GM21529 (cell line): ENCODE measurements at regions not wholly inside any gene's neighbourhood (a gene's known extent, or its start where the extent isn't known, plus 50 kb on each side); places are given as distances from the start of the nearest gene placed in this dataset.
"Not testable (repeated sequence)": the region's sequence is repeated elsewhere in the genome, so short reads cannot be mapped to it uniquely, and the experiment has no call there.

Experiments
- ATAC-seq: cut with Tn5 transposase; IDR thresholded peaks from one replicate; pipeline ENCODE4 v1.9.1; 2021; ENCODE audit not compliant: unreplicated experiment

DNA sequence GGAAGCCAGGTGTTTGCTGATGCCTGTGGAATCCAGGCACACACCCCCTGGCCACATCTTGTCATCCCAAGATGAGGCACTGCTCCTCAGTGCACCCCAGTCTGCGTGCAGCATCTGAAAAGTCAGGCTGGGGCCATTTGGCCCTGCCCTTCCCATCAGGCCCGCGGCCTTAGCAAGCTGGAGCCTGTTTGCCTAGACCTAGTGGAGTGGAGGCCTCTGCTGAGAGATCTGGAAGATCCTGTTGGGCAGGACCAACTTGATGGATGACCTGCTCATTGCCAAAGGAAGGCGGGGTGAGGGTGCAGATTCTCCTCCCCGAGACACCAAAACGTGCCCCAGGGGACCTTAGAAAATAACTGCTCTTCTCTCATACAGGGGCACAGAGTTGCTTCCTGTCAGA is 220.2 kb downstream of the SHQ1 start:
- ATAC-seq: no peak

DNA sequence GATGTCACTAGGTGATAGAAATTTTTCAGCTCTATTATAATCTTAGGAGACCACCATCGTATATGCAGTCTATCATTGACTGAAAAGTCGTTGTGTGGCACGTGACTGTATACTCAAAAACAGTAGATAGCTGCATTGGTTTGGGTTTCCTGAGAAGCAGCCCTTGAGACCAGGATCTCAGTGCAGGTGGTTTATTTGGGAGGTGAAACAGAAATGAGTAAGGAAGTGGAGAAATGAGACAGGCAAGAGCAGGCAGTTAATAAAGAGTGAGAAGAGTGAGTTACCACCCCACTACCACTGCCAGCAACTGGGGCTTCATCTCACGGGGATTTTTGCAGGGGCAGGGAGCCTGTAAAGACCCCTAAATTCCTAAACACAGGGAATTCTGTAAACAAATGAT is 221.0 kb downstream of the SHQ1 start:
- ATAC-seq: no peak

DNA sequence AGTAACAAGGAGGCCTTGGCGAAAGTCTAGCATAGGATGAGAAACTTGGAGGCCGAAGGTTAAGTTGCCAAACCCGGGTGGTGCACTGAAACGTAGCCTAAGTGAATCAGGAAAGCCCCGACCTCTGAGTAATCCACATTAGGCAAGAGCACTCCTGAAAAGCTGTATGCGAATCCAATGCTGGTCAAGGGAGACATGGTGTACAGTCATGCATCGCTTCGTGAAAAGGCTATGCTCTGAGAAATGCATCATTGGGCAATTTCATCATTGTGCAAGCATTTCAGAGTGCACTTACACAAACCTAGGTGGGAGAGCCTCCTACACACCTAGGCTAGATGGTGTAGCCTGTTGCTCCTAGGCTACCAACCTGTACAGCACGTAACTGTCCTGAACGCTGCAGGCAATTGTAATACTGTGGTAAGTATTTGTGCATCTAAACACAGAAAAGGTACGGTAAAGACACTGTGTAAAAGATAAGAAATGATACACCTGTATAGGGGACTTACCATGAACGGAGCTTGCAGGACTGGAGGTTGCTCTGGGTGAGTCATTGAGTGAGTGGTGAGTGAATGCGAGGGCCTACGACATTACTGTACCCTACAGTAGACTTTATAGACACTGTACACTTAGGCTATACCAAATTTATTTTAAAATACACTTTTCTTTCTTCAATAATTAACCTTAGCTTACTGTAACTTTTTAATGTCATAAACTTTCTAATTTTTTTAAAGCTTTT is 222.5 kb downstream of the SHQ1 start:
- ATAC-seq: no peak

DNA sequence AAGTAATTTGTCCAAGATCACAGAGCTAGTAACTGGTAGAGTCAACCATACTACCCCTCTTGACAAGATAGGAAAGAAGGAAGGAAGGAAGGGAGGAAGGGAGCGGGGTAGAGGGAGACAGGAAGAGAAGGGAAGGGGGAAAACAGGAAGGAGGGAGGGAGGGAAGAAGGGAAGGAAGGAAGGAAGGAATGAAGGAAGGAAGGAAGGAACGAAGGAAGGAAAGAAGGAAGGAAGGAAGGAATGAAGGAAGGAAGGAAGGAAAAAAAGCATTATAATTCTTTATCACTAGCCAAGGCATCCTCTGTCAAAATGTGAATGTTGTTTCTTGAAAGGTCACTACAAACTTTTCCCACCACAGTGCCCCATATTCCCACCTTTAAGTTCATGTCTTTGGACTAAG is 223.6 kb downstream of the SHQ1 start:
- no peak for ATAC-seq

DNA sequence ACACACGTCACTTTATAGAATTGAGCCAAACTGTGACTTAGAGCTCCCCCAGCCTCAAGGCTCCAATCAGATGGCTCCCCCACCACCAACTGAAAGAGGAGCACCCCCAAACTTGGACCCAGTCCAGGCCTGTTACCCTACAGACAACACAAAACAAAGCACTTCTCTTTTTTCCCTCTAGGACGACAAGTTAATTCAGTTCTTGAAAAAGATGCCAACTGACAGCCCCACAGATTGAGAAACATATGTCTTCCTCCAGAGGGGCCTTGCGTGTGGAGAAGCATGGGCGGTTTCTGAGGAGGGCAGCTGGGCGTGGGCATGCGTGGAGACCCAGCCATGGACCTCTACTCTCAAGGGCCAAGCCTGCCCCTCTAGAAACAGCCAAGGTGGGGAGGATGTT is 229.5 kb downstream of the SHQ1 start:
- no peak for ATAC-seq

DNA sequence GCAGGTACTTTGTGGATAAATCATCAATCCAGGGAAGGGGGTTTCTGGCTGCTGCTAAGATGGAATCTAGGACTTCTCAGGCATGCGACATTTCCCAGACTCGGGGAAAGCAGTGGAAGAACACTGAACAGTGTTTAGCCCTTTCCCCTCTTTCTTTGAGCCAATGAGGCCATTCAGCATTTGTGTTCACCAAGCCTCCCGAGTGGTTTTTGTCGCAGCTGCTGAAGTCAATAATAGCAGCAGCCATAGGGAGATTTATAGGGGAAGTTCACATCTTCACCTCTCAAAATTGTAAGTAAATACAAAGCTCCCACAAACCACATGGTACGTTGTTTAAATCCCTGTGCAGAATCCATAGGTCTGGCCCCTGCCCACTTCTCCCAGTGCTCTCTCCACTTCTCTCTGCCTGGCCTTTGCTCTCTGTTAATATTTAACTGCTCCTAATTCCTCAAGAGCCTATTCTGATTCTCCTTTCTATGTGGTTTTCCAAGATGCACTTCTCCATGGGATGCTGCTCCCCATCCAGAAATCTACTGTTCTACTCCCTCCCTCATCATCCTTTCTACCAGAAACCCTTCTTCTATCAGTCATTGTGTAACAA is 230.7 kb downstream of the SHQ1 start:
- ATAC-seq: no peak

DNA sequence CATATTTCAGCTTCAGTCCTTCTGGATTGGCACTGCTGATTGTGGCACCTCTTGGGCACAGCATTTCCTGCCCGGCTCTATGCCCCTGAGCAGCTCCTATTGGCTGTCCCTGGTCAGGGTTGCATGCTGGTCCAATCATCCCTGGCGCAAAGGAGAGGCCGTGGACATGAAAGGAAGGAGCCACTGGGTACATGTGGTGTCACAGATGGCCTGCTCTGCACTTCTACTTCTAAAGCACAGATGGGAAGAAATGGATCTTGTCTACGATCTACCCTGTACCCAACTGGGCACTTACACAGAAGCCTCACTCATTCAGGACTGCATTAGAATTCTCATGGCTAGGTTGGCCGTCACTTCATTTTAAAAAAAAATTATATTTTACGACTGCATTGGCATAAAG is 232.5 kb downstream of the SHQ1 start:
- no peak for ATAC-seq

DNA sequence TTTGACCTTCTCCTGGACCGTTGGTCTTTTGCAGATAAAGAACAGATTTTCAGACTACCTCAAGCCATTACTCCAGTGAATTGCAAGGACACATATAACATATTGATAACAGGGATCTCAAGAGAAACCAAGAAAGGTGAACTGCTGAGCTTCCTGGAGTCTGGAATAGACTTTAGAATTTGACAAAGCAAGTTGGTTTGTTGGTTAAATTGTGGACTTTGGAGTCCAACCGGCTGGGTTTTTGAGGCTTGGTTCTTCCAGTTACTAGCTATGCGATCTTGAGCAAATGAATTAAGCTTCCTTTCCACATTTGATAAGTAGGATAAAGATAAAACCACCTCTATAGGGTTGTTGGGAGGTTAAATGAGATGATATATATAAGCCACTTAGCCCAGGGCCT is 233.1 kb downstream of the SHQ1 start:
- no peak for ATAC-seq

DNA sequence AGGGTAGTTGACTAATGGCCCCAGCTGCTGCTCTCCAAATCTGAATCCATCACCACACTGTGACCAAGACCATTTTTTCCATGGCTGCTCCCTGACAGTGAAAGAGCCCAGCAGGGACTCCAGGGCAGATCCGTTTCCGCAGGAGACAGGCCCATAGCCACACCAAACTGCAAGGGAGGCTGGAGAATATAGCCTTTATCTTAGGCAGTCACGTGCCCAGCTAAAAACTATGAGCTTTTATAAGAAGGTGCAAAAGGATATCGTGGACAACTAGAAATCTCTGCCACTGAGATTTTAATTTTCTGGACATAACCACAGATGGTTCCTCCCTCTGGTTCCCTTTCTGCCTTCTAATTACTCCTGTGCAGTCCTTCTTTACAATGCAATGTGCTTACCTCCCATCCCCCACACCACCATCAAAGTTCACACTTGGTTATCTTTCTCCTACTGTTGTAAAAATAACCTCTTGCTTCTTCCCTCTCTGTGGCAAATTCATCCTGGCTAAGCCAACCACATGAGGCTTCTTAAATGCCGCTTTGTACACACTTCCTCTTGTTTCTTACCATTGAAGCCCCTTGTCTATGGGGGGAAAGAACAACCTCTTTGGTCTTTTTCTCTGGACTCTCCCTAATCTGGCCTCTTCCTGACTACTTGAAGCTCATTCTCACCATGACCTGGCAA is 233.7 kb downstream of the SHQ1 start:
- no peak for ATAC-seq

DNA sequence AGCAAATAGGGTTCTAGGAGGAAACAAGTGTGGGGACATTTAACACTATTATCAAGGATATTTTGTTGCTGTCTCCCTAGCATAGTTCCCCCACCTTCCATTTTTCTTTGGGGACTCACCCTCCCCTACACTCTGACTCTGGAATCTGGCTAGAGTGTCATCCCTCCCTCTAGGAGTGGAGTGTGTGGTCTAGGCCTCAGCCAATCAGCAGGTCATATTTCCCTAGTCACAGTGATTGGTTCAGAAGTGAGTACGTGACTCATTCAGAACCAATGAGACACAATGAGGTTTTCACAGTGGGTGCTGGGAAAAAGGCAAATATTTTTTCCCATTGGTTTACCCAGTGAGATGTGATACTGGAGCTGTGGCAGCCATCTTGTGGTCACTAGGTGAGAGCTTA is 234.4 kb downstream of the SHQ1 start:
- no peak for ATAC-seq

DNA sequence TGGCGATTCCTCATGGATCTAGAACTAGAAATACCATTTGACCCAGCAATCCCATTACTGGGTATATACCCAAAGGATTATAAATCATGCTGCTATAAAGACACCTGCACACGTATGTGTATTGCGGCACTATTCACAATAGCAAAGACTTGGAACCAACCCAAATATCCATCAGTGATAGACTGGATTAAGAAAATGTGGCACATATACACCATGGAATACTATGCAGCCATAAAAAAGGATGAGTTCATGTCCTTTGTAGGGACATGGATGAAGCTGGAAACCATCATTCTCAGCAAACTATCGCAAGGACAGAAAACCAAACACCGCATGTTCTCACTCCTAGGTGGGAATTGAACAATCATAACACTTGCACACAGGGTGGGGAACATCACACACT is 239.1 kb downstream of the SHQ1 start:
- not testable (repeated sequence) for ATAC-seq

DNA sequence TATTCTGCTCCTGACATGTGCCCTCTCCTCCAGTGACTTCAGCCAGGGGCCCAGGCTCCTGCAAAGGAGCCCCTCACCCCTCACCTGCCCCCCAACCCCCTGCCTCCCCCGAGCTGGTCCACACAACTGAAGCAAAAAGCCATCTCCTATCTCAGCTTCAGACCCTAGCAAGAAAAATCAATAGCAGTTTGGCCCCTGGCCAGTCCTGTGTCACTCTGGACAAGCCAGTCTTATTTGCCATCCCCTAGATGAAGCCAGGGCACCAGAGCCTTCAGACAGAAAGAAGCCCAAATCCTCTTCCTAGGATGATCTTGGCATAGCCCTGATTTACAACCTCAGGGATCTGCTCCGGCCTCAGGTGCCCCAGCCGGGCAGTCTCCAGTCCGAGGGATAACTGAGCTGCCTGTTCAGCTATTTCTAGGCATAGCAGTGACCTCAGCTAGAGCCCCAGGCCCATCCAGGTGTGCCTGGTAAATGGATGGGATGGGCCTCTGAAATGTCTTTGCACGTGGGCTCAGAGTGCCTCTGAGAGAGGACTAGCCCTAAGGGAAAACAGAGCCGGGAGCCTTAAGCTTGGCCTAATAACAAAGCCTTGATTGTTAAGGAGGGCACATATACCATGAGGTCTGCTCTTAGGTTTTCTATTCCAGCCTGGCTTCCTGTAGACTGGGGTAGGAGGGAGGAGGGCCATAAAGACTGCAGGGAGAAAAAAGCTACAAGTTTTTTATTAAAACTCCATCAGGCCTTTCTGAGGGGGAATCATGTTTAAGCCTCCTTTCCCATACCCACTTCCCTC is 242.0 kb downstream of the SHQ1 start:
- no peak for ATAC-seq

DNA sequence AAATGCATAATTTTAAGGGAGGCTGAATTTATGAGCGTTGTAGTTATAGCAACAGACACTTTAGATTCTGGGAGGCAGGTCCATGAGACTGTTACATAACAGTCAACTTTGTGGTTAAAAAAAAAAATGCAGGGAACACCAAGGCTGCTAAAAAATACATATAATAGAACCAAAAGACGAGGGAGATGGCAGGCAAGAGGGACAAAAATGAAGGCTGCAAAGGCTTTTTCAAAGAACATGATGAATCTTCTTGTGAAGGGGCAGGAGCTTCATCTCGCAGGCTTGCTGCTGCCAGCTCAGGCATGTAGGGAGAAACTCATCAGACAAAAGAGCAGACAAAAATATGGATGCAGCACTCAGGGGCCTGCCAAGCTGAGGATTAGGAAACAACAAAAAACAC is 243.9 kb downstream of the SHQ1 start:
- ATAC-seq: no peak

DNA sequence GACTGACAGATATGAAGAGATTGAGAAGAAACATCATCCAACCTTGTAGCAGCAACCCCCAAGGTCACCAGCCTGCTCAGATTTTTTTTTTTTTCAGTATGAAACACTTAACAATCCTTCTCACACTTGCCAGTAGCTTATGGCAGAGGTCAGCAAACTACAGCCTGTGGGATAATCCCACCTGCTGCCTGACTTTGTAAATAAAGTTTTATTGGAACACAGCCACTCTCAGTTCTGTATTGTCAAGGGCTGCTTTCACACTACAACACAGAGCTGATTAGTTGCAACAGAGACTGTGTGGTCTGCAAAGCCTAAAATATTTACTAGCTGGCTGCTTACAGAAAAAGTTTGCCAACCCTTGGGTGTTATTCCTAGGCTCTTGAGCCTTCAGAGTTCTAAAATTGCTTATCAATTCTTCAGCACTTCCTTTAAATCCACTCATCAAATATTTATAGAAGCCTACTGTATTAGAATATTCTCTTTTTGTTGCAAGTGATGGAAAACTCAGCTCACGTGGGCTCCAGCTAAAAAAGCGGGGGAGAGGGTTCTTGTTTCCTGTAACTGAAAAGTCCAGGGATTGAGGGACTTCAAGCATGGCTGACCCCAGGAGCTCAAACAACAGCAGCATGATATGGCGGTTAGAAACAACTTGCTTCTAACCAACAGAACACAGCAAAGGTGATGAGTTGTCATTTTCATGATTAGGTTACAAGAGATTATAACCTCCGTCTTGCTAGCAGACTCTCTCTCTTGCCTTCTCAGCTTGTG is 246.1 kb downstream of the SHQ1 start:
- ATAC-seq: no peak

DNA sequence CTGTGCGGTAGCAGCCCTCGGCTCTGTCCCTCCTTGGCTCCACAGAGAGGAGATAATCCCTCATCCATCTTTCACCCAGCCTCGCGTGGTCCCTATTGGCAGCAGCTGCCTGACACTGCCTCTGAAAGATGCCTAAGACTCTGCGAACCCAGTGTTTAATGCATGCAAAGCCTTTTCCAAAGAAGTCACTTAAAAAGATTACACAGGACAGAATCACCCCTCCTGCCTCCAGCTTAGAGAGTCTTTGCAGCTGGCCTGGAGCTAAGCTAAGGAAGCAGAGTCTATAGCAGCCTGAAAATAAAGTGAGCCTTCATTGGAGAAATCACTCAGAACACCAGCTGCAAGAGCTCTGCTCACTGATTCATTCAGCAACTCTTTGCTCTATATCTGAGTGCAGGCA is 247.2 kb downstream of the SHQ1 start:
- ATAC-seq: no peak

DNA sequence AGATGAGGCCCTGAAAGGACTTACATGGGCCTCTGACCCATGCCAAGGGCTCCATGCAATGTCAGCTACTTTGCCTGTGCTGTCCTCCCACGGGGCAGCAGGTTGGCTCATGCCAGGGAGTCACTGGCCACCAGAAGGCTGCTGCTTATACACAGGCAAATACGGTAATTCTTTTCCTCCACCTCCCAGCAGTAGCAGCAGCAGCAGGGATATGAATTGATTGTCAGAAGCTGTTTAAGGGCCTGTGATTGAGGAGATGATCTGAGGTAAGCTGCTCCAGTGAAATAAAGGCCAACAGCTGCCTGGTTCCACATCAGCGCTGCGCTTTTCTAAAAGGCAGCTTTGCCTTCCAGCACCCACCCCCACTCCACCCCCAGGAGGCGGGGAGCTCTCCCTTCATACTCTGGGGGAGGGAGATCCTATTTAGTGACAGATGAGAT is 250.5 kb downstream of the SHQ1 start:
- ATAC-seq: no peak

DNA sequence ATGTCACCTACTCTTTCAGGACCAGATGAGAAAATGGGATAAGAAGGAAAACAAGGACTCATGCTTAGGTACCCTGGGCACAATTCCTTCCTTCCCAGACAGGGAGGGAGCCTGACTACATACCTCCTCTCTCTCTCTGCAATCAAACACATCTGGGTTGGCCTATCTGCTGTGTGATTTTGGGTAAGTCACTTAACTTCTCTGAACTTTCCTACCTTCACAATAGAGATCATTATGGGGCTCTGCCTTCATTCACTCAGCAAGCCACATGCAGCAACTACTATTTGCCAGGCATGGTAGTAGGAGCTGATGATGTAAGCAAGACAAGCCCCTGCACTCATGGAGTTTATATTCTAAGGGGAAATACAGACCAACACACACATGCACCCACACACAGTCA is 251.2 kb downstream of the SHQ1 start:
- ATAC-seq: no peak

DNA sequence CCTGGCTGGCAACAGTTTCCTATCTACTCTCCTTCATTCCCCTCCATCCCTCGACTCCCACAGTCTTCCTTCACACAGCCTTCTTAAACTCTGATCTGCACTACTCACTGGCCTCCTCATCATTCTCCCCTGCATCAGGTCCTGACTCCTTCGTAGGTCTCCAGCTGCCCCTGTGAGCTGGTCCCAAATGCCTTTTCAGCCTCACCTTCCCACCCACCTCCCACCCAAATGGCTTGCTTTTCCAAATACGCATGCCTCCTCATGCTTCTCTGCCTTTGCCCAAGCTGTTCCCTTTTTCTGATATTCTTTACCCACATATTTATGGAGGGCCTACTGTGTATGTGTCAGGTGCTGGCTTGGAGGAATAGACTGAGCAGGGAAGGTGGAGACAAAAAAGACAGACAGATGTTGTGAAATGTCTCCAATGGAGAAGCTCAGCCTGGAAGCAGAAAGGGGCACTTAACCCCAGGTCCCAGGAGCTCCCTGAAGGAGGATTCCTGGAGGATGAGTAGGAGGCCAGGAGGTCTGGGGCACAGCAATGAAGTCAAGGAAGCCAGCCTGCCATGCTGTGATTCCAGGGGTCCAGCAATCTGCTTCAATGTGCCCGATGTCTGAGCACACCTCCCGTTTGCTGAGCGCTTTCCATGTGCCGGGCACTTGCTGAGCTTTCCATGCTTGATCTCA is 252.2 kb downstream of the SHQ1 start:
- ATAC-seq: no peak

DNA sequence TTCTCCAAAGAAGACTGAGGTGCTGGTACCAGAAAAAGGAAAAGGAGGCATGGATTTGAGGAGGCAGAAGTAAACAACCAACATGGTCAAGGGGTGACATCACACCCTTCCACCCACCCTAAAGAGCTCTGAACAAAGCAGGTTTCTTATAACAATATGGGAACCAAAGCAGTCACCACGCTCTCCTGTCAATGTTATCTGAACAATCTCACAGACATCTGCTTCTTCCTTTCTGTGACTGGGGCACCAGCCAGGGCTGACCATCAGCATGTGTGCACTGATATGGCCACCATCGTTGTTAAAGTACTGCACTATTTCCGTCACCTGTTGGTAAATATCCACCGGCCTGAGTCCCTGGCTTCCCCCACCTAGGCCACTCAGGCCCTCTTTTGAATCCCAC is 252.9 kb downstream of the SHQ1 start:
- no peak for ATAC-seq

DNA sequence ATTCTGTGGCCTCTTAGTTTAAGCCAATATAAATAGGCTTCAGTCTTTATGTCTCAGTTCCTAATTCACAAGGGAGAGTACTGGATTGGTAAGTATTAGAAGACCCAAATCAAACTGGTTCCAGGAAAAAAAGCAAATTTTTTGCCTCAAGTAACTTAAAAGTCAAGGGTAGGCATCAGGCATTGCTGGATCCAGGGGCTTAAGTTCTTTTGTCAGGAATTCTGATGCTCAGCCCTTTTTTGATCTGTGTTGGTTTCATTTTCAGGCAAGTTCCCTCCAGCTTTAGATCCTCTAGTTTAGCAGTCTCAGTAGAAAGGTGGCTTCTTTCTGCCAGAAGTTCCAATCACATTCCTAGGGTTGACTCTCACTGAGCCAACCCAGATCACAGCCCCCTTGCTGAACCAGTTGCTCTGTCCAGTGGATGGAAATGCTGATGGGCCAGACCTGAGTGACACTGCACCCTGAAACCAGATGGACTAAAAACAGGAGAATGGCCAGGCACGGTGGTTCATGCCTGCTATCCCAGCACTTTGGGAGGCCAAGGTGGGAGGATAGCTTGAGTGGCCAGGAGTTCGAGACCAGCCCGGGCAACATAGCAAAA is 253.5 kb downstream of the SHQ1 start:
- ATAC-seq: no peak
